Endodermal cell (in vitro differentiated cells): ENCODE measurements at regions not wholly inside any gene's neighbourhood (a gene's known extent, or its start where the extent isn't known, plus 50 kb on each side); places are given as distances from the start of the nearest gene placed in this dataset.
A peak's percentile ranks its signal among the peaks of the same experiment; 100 is the strongest.

Experiments used
- DNase-seq: peaks from one replicate; pipeline ENCODE4 v3.0.0-alpha.2; 2017
- H3K27ac ChIP-seq: 2 replicates; pipeline ENCODE4 v1.5.1; 2013; ENCODE audit warnings: mild to moderate bottlenecking, low read depth, low read length, moderate library complexity
- H3K27me3 ChIP-seq: 2 replicates; pipeline ENCODE4 v1.6.1; 2013; ENCODE audit warnings: mild to moderate bottlenecking, low read length, moderate library complexity; ENCODE audit not compliant: insufficient read depth, control insufficient read depth, poor library complexity, severe bottlenecking
- H3K36me3 ChIP-seq: 2 replicates; pipeline ENCODE4 v1.7.0; 2013; ENCODE audit warnings: mild to moderate bottlenecking, low read length, moderate library complexity; ENCODE audit not compliant: control insufficient read depth, insufficient read depth
- H3K4me1 ChIP-seq: one replicate; pipeline ENCODE4 v1.7.0; 2013; ENCODE audit warnings: low read length; ENCODE audit not compliant: control insufficient read depth, insufficient read depth
- H3K4me3 ChIP-seq: 2 replicates; pipeline ENCODE4 v1.5.1; 2013; ENCODE audit warnings: mild to moderate bottlenecking, low read length, moderate library complexity
- H3K9ac ChIP-seq: 2 replicates; pipeline ENCODE4 v1.6.1; 2013; ENCODE audit warnings: mild to moderate bottlenecking, low read length, moderate library complexity; ENCODE audit not compliant: poor library complexity, severe bottlenecking; ENCODE audit errors: extremely low read depth
- H3K9me3 ChIP-seq: 2 replicates; pipeline ENCODE4 v1.6.1; 2013; ENCODE audit warnings: mild to moderate bottlenecking, low read length, moderate library complexity; ENCODE audit not compliant: control insufficient read depth
- H3K27ac Mint-ChIP-seq: 2 replicates; pipeline ENCODE4 v1.8.0; 2020; ENCODE audit warnings: mixed read lengths
- H3K27me3 Mint-ChIP-seq: 2 replicates; pipeline ENCODE4 v1.8.0; 2021; ENCODE audit warnings: mild to moderate bottlenecking, mixed read lengths; ENCODE audit not compliant: insufficient read depth
- H3K36me3 Mint-ChIP-seq: 2 replicates; pipeline ENCODE4 v1.8.0; 2020; ENCODE audit warnings: low read depth, mixed read lengths
- H3K4me1 Mint-ChIP-seq: 2 replicates; pipeline ENCODE4 v1.8.0; 2020; ENCODE audit warnings: mixed read lengths
- H3K4me3 Mint-ChIP-seq: 2 replicates; pipeline ENCODE4 v1.8.0; 2020; ENCODE audit warnings: mild to moderate bottlenecking, moderate library complexity, mixed read lengths
- H3K9me3 Mint-ChIP-seq: 2 replicates; pipeline ENCODE4 v1.8.0; 2020; ENCODE audit warnings: mild to moderate bottlenecking, mixed read lengths
- CTCF ChIP-seq: fragments of 200-600 bp; sonication (generic); conservative IDR thresholded peaks from 2 replicates; pipeline ENCODE4 v1.5.0; 2021; ENCODE audit warnings: antibody characterized with exemption, mild to moderate bottlenecking
- WGBS, 2 experiments: methylation state at CpG; one replicate each; pipeline versions ENCODE4 v1.1.5 to v1.1.7; 2013; ENCODE audit warnings: missing lambda C conversion rate in 2 of 2, mixed read lengths in 1 of 2; ENCODE audit not compliant: insufficient coverage in 1 of 2, insufficient read length in 1 of 2; 5-methylcytosine and 5-hydroxymethylcytosine counted together

DNA sequence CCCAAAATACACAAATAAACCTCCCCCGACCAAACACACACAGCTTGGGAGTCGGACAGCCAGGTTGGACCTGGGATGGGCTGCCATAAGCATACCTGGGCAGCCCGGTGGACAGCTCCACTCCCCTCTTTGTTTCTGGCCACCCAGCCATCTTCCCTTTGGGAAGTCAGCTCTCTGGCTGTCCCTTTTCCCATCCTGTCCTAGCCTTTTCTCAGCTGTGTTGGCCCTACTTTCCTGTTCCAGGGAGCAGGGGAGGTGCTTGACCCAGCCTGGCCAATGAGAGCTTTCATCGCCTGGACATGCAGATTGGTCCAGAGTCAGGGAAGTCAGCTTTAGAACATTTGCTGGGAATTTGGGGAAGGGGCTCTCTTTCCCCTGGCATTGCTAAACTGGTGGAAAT lies 68.7 kb upstream of the NECTIN1 start:
- no peaks in the 10 kb centered on the region for H3K36me3 Mint-ChIP-seq
- WGBS, 2 experiments, result 58 to 72% methylated on average over 3 to 4 of the region's 4 CpGs
- H3K27me3 Mint-ChIP-seq, result peaks cover 88% of the 10 kb centered on the region

GRCh38 chr11:119797123-119797611 lies 68.2 kb upstream of the NECTIN1 start:
- no peak overlapping the region for H3K4me3 Mint-ChIP-seq
- no peak for DNase-seq

More for the DNA sequence above, 68.7 kb upstream of the NECTIN1 start:
- peaks cover 37% of the 10 kb centered on the region for H3K4me1 Mint-ChIP-seq
- no peak for TF ChIP-seq CTCF
- no peaks in the 10 kb centered on the region for H3K9me3 Mint-ChIP-seq
- Histone ChIP-seq H3K4me1 (peaks cover 5% of the 10 kb centered on the region), H3K27ac (no peak overlapping the region), H3K36me3 (no peaks in the 10 kb centered on the region), H3K27me3 (peaks cover 59% of the 10 kb centered on the region), H3K9ac (no peak overlapping the region), H3K4me3 (no peak overlapping the region), H3K9me3 (no peaks in the 10 kb centered on the region)
- no peak overlapping the region for H3K4me3 Mint-ChIP-seq
- H3K27ac Mint-ChIP-seq, result no peak overlapping the region
- DNase-seq, result peak; percentile 81

DNA sequence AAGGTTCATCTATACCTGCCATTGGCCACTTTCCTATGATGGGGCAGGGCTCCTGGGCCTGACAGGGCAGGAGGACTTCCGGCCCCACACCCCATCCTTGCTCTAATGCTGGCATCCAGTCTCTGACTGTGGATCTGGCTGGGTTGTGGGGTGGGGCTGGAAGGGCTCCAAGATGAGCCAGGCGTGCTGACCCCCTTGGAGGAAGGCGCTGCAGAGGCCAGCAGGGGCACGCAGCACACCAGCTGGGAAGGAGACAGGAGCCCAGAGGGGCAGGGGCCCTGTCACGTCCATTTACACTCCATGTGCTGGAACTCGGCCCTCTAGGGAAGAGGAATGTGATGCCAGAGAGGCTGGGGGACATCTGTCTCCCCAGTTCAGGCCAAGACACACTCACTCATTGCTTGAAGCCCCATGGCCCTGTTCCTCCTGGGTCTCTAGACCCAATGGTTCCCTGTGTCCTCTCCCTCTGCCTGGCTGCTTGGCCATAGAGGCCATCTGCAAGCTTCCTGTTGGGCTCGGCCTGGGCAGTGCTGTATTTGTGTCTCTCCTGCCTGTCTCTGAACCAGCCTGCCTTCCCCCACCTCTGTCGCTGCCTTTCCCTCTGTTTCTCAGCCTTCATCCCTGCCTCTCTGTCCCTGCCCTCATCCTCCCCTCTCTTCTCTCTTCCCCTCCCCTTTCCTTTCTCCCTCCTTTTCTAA lies 67.5 kb upstream of the NECTIN1 start:
- no peaks in the 10 kb centered on the region for H3K36me3 ChIP-seq
- no peaks in the 10 kb centered on the region for H3K36me3 Mint-ChIP-seq
- WGBS, 2 experiments, result 74 to 78% methylated on average over 7 to 8 of the region's 8 CpGs
- peaks cover 8% of the 10 kb centered on the region for H3K4me1 ChIP-seq
- no peaks in the 10 kb centered on the region for H3K9me3 Mint-ChIP-seq
- H3K27ac Mint-ChIP-seq, result peak overlapping the region; percentile 26
- peaks cover 43% of the 10 kb centered on the region for H3K4me1 Mint-ChIP-seq
- DNase-seq, result no peak
- TF ChIP-seq CTCF, result no peak
- H3K9ac ChIP-seq, result no peak overlapping the region
- peak overlapping the region; percentile 62 for H3K27ac ChIP-seq
- peaks cover 87% of the 10 kb centered on the region for H3K27me3 Mint-ChIP-seq
- H3K27me3 ChIP-seq, result peaks cover 55% of the 10 kb centered on the region
- H3K4me3 ChIP-seq, result no peak overlapping the region
- no peaks in the 10 kb centered on the region for H3K9me3 ChIP-seq
- H3K4me3 Mint-ChIP-seq, result no peak overlapping the region

More at GRCh38 chr11:119797123-119797611, 68.2 kb upstream of the NECTIN1 start:
- 11 to 28% methylated on average over 6 to 12 of the region's 12 CpGs for WGBS, 2 experiments
- H3K27ac Mint-ChIP-seq, result peak overlapping the region; percentile 26
- peaks cover 37% of the 10 kb centered on the region for H3K4me1 Mint-ChIP-seq
- Histone ChIP-seq H3K4me1 (peaks cover 5% of the 10 kb centered on the region), H3K9ac (no peak overlapping the region), H3K27ac (peak overlapping the region; percentile 62), H3K9me3 (no peaks in the 10 kb centered on the region), H3K27me3 (peaks cover 59% of the 10 kb centered on the region), H3K36me3 (no peaks in the 10 kb centered on the region), H3K4me3 (no peak overlapping the region)
- peaks cover 91% of the 10 kb centered on the region for H3K27me3 Mint-ChIP-seq
- no peaks in the 10 kb centered on the region for H3K36me3 Mint-ChIP-seq
- H3K9me3 Mint-ChIP-seq, result no peaks in the 10 kb centered on the region
- no peak for TF ChIP-seq CTCF
